ENCODE measurements at regions not wholly inside any gene's neighbourhood (a gene's known extent, or its start where the extent isn't known, plus 50 kb on each side); places are given as distances from the start of the nearest gene placed in this dataset.

GRCh38 chr4:1506956-1507721, 100.9 kb upstream of the NKX1-1 start:
- no peak for DNase-seq

- DNase-seq: no peak
Observed at GRCh38 chr4:1505511-1506460, 99.5 kb upstream of the NKX1-1 start.

GRCh38 chr4:1504595-1505500, 98.6 kb upstream of the NKX1-1 start:
- DNase-seq: no peak

- DNase-seq: no peak
Observed at GRCh38 chr4:1503583-1504471, 97.6 kb upstream of the NKX1-1 start.

GRCh38 chr4:1502976-1503375, 96.7 kb upstream of the NKX1-1 start:
- no peak for DNase-seq

- DNase-seq: no peak
Observed at GRCh38 chr4:1502501-1502886, 96.3 kb upstream of the NKX1-1 start.

- no peak for DNase-seq
Observed at GRCh38 chr4:1501754-1502500, 95.7 kb upstream of the NKX1-1 start.

- DNase-seq: no peak
Observed at GRCh38 chr4:1500966-1501753, 94.9 kb upstream of the NKX1-1 start.

- DNase-seq: no peak
Observed at GRCh38 chr4:1500231-1500965, 94.2 kb upstream of the NKX1-1 start.

GRCh38 chr4:1499465-1499864, 93.2 kb upstream of the NKX1-1 start:
- DNase-seq: no peak

GRCh38 chr4:1497189-1497801, 91.1 kb upstream of the NKX1-1 start:
- DNase-seq: no peak

GRCh38 chr4:1496116-1496642, 89.9 kb upstream of the NKX1-1 start:
- no peak for DNase-seq

- no peak for DNase-seq
Observed at GRCh38 chr4:1495416-1496115, 89.3 kb upstream of the NKX1-1 start.

- DNase-seq: no peak
Observed at GRCh38 chr4:1494416-1495315, 88.4 kb upstream of the NKX1-1 start.

- DNase-seq: no peak
Observed at GRCh38 chr4:1493540-1494287, 87.5 kb upstream of the NKX1-1 start.

All from MV-4-11 (cell line).